ENCODE measurements at regions not wholly inside any gene's neighbourhood (a gene's known extent, or its start where the extent isn't known, plus 50 kb on each side); places are given as distances from the start of the nearest gene placed in this dataset.
A peak's percentile ranks its signal among the peaks of the same experiment; 100 is the strongest.

- DNase-seq, result no peak
These were observed 103.7 kb upstream of the ZMIZ1 start for GRCh38 chr10:78964952-78965633.

DNA sequence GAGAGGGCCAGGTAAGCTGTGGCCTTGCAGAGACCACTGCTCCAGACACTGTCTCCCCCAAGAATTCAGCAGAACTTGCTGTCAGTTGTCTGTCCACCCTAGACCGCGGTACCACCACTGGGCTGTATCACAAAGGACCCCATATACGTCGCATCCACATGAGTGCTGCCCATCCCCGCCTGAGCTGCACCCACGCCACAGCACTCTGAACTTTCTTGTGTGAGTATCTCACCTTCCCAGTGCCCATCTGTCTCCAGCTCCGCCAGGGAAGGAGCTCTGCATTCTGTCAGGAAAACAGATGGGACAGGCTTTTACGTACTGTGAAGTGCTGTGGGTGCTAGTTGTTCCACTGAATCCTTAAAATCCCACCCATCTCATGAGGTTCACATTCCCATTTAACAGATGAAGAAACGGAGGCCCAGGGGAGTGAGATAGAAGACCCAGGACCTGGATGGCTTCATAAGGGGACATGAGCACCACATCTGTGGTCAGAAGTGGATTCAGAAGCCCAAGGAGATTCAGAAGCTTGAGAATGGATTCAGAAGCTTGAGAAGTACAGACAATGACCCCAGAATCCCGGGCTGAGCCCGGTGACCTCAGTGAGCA is 102.5 kb upstream of the ZMIZ1 start:
- no peak for DNase-seq

DNA sequence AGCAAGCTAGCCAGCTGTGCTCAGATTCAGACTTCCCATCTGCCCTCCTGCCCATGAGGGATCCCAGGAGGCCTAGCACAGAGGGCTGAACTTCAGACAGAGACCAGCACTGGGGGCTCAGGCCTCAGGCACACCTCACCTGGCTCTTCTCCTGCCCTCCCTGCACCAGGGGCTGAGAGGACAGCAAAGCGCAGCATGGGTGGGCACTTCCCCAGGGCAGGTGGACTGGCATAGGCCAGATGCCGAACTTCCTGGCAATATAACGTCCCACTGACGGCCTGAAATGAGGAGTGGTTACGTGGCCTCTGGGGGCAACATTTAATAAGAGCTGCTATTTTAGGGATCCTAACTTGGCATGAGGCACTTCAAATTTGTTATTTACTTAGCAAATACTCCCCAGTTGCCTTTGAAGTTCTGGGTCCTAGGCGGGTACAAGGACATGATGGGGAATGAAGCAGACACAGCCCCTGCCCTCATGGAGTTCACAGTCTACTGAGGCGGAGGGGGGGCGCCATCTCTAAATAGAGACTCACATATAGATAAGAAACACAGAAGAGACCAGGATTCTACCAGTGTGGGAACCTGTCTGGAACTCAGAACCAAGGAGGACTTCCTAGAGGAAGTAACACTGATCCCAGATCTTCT is 101.8 kb upstream of the ZMIZ1 start:
- no peak for DNase-seq

- no peak for DNase-seq
These were observed 100.3 kb upstream of the ZMIZ1 start for GRCh38 chr10:78968300-78968942.

DNA sequence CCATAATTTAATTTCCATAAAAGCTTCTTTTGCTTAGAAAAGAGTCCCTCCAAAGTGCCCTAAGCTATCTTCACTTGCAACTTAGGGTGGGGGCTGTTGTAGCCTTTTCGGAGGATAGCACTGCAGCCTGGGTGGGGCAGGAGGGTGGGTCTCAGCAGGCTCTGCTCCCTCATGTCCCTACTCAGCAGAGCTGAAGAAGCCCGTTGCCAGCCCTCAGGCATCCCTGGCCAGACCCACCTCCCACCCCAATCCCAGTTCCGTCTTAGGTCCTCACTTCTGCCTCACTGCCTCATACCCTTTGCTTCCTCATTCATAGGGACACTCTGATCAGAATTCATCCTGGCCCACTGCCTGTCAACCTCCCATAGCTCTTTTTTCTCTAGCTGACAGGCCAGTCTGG is 99.8 kb upstream of the ZMIZ1 start:
- no peak for DNase-seq

- no peak for DNase-seq
These were observed 99.0 kb upstream of the ZMIZ1 start for GRCh38 chr10:78969719-78970118.

- no peak for DNase-seq
These were observed 98.5 kb upstream of the ZMIZ1 start for GRCh38 chr10:78970261-78970660.

DNA sequence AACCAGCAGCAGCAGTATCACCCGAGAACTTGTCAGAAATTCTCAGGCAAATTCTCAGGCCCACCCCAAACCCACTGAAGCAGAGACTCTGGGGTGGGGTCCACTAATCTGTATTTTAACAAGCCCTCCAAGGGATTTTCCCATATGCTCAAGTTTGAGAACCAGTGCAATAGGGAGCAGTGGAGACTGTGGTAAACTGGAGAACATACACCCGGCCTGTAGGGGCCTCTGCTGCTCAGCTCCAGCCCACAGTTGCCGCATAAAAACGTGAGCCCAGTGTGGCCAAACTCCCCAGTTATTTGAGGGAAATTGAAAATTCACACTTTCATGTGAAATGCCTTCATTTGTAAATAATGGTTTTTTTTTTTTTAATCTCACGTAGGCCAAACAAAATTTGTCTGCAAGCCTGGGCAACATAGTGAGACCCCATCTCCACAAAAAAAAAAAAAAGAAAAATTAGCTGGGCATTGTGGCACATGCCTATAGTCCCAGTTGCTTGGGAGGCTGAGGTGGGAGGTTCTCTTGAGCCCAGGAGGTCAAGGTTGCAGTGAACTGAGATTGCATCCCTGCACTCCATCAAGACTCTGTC is 97.6 kb upstream of the ZMIZ1 start:
- no peak for DNase-seq

- no peak for DNase-seq
These were observed 96.4 kb upstream of the ZMIZ1 start for GRCh38 chr10:78972160-78972946.

DNA sequence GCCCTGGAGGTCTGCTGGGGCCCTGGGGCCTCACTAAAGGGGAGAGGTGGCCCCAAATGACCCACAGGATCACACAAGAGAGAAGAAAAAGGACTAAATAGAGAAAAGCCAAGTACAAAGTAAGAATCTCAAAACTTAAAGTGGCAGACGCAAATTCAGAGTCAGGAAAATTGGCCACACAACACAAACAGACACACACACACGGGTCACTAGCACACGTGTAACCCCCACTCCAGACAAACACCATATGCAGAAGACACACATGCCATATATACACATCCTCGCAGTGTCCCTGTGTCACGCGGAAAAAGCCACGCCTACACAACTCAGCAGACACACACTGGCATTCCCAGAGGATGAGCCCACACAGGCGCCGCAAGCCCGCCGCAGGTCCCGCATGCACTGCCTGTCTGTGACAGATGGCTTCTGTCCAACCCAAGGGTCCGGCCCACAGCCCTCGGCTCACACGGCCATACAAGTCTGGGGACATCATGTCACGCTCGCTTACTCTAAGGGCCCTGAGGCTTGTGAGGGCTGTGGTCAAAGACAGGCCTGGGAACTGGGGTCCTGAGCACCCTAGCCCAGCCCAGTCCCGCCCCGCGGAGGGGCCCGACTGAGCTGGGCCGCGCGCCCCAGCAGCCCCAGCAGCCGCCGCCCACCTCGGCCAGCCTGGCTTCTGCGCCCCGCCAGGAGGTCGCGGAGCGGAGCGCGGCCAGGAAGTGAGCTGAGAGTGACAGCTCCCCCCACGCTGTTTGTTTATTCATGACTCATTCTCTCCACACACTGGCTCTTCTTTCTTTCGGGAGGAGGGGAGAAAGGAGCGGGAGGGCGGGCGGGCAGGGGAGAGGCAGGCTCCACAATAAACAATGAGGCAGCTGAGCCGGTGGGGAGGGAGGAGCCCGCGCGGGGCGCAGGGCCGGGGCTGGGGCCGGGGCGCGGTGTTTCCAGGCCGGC is 95.5 kb upstream of the ZMIZ1 start:
- DNase-seq, result peak; percentile 88

DNA sequence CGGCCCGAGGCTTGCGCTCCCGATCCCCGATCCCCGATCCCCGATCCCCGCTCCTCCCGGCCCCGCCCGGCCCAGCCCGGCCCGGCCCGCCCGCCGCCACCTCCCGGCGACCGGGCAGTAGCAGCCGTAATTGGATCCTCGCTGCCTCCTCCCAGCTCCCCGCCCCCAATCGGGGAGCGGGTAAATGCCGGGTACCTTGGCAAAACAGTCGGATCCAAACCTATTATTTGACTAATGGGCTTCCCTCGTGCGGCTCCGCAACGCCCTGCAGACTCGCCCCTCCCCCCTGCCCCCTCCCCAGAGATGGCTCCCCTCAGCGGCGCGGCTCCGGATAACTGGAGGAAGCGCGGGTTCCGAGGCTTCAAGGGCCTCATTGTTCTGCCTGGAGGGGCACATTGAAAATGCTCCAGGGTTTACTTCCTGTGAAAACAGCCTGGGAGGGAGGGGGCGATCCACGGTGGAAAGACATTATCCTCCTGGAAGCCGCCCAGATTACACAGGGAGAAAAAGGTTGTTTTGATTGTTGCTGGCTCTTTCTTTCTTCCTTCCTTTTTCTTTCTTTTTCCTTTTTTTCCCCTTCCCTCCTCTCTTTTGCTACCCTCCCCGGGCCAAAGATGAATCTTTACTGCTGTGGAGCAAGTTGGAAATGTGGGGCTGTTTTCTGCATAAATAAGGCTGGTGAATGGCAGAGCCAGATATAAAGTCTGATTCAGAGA is 94.7 kb upstream of the ZMIZ1 start:
- peak; percentile 44 for DNase-seq

GRCh38 chr10:78974617-78975317 is 94.0 kb upstream of the ZMIZ1 start:
- peak; percentile 61 for DNase-seq

DNA sequence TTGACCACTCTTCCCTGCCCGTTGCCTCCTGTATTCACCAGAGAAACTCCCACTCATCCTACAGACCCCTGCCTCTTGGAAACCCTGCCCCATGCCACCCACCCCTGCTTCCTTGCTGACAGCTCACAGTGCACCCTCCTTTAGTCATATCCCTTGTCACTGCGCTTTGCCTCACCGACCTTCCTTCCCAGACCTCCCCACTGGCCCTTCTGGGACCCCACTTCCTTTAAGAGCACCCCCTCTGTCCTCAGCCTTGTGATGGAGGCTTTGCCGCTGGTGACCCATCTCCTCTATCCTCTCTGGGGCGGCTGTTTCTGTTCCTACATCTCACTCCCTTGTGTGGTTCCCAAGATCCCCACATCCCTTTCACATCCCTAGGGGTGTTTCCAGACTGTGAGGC is 92.8 kb upstream of the ZMIZ1 start:
- DNase-seq, result no peak

- DNase-seq, result no peak
These were observed 91.7 kb upstream of the ZMIZ1 start for GRCh38 chr10:78976825-78977755.

- no peak for DNase-seq
These were observed 88.8 kb upstream of the ZMIZ1 start for GRCh38 chr10:78979938-78980337.

DNA sequence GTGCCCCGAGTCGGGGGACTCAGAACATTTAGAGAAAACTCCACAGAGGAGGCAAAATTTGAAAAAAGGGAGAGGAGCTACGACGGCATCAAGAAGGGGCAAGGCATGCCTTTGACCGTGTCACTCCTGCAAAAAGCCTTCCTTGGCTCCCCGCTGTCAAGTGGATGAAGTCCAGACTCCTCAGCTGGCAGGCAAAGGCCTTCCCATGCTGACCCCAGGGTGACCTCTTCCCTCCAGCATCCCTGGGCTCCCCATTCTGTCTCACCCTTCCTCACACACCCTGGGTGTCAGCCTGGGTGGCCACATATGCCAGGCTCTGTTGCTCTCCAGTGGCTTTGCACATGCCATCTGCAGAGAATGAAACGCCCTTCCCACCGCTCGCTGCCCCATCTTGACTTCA is 88.4 kb upstream of the ZMIZ1 start:
- no peak for DNase-seq

DNA sequence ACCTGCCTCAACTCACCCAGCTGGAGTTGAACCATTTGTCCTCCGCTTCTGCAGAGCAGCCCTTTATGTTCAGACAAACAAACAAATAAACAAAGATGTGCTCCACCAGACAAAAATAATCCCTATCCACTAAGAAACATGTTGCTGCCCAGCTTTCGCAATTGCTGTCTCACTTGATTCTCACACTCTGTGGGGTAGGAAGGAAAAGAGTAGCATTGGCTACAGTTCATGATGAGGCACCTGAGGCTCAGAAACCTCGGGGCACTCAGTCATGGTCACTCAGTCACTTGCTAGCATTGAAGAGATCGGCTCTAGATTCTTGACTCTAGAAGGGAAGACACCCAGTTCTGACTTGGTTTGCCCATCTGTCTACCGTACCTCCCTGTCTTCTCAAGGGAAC is 88.0 kb upstream of the ZMIZ1 start:
- no peak for DNase-seq

GRCh38 chr10:78981257-78981969 is 87.4 kb upstream of the ZMIZ1 start:
- DNase-seq, result peak; percentile 36

- no peak for DNase-seq
These were observed 86.8 kb upstream of the ZMIZ1 start for GRCh38 chr10:78981970-78982281.
